ENCODE measurements at regions not wholly inside any gene's neighbourhood (a gene's known extent, or its start where the extent isn't known, plus 50 kb on each side); places are given as distances from the start of the nearest gene placed in this dataset.

DNA sequence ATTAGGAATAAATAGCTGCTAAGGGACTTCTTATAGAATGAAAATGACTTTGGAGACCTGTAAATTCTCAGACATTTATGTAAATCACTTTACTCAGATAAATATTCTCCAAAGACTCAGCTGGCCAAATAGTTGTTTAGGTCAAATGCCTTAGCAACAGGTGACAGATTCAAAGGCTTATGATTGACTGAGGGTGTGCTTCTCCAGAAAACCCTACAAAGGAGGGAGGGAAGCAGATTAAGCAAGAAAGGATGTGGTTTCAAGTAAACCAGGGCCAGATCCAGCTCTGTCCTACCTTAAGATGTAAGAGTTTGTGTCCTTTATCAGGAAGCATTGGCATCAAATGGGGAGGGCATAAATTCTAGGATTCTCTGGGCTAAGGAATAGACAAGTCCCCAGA lies 433.0 kb downstream of the TLE1 start:
- no peak for DNase-seq (ENCODE audit: low read depth)

DNA sequence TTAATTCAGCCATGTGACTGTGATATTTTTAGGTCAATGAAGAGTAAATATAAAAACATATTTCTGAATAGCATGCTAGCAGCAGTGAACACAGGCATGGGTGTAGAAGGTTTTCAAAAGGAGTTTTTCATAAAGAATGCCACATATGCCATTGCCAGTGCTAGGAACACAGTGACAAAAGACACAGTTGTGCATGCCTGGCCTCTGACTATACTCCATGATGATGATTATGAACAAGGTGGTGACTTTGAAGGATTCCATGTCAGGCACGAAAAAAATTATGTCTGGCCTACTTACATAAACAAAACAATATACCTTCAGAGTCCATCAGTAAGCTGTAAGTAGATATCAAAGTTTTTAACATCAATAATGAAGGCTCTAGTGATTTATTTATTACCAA lies 438.7 kb downstream of the TLE1 start:
- DNase-seq (ENCODE audit: low read depth) = no peak

DNA sequence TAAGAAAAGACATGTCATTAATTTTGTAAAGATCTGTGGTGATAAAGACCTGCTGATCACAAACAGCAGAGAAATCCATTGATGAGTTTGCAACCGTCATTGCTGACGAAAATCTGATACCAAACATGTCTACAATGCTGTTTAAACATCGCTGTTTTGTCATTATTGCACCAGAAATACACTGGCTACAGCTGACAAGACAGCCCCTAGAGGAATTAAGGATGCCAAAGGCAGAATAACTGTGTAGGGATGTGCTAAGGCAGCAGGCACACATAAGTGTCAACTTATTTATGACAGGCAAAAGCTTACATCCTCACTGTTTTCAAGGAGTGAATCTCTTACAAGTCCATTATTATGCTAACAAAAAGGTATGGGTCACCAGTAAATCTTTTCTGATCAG lies 439.3 kb downstream of the TLE1 start:
- DNase-seq (ENCODE audit: low read depth) = no peak

GRCh38 chr9:81245254-81245956 lies 443.9 kb downstream of the TLE1 start:
- DNase-seq (ENCODE audit: low read depth) = no peak

DNA sequence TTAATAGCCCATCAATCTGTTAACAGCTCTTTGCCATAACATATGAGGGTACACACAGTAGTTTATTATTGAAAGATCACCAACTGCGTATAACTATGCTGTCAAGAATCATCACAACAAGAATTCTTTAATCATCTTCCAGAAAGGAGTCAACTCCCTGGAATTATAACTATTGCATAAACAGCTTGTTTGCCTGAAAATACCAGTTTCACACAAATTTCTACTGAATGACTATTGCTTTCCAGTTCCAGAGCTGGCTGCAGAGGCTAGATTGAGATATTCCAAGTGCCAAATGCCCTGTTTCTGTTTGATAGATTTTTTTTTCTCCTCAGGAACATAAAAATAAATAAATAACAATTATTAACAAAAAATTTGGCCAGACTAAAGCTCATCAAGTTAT lies 444.7 kb downstream of the TLE1 start:
- no peak for DNase-seq (ENCODE audit: low read depth)

DNA sequence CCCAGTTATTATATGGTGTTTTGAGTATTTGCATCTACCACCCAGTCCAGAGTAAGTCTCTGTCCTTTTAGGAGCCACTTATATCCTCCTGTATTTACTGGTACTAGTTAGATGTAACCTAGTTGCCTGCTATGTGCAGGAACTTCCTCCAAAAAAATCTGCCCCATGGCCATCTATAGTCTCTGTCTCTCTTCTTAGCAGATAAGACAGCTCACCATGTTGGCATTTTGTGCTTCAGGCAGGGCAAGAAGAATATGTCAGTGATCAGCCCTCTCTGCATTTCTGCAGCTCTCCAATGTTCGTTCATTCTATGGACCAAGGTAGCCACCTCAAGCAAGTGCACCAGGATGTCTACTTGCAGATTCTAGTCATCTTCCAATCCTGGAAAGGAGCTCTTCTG lies 446.5 kb downstream of the TLE1 start:
- DNase-seq (ENCODE audit: low read depth) = no peak

GRCh38 chr9:81239388-81239787 lies 450.0 kb downstream of the TLE1 start:
- no peak for DNase-seq (ENCODE audit: low read depth)

GRCh38 chr9:81237565-81238231 lies 451.6 kb downstream of the TLE1 start:
- no peak for DNase-seq (ENCODE audit: low read depth)

GRCh38 chr9:81234924-81235610 lies 454.3 kb downstream of the TLE1 start:
- no peak for DNase-seq (ENCODE audit: low read depth)

- DNase-seq (ENCODE audit: low read depth) = no peak
Measured at GRCh38 chr9:81231011-81231410, 458.3 kb downstream of the TLE1 start.

DNA sequence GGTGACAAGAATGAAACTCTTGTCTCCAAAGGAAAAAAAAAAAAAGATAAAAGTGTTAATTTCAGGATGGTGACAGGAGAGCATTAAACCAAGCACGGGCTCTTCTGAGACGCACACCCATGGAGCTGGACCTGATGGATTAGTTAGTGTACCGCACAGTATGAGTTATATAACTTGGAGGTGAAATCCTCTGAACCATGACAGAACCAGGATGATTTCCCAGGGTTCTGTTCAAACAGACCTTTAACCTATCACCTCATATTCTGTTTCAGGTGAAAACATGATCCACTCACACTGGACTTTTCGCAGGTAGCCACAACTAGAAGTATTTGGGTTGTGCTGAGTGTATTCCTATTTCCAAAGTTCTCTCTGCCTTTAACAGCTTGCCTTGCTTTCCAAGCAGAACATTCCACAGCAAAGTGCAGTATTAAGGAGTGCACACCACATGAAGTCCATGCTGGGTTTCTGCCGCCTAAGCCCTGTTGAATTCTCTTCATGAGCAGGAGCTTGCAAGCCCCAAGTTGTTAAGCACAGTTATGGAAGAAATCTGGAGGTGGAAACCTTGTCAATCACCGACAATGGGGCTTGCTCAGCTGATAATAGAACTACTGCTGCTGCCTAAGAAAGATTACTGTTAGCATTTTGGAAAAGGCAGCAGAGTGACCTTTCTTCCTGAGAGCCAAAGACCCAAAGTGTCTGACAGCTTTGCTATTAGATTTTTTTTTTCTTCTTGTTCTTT lies 461.7 kb downstream of the TLE1 start:
- no peak for DNase-seq (ENCODE audit: low read depth)

DNA sequence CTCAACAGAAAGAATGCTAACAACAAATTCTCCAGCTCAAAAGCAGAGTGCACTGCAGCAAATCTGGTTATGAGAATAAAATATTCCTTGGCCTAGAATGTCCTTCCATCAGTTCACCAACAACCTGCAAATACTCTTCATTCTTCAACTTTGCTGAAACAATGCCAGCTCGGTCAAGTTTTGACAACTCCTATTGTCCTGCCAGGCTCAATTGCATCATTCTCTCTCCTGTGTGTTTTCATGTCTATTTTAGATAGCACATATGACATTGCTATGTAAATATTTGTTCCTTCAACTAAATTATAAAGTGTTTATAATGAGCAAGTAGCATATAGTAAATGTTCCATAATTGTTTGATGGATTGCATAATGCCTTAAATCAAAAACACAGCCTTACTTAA lies 463.8 kb downstream of the TLE1 start:
- DNase-seq (ENCODE audit: low read depth) = no peak

GRCh38 chr9:81224166-81225081 lies 464.9 kb downstream of the TLE1 start:
- no peak for DNase-seq (ENCODE audit: low read depth)

- DNase-seq (ENCODE audit: low read depth) = no peak
Measured at GRCh38 chr9:81214975-81215374, 474.4 kb downstream of the TLE1 start.

DNA sequence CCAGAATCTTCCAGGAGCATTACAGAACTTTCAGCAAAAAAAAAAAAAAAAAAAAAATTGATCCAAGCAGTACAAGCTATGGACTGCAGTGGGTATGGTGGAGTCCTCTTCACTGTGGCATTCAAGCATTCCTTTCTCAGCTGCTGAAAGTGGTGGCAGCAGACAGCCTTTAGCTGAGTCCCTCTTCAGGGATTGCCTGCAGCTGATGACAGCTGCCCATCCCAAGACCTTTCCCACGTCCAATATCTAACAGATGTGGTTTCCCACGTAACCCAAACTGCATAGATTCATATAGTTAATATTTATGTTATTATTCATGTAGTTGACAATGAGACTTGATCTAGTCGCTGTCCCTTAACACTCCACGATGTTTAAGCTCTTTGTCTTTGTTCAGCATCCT lies 475.9 kb downstream of the TLE1 start:
- no peak for DNase-seq (ENCODE audit: low read depth)

DNA sequence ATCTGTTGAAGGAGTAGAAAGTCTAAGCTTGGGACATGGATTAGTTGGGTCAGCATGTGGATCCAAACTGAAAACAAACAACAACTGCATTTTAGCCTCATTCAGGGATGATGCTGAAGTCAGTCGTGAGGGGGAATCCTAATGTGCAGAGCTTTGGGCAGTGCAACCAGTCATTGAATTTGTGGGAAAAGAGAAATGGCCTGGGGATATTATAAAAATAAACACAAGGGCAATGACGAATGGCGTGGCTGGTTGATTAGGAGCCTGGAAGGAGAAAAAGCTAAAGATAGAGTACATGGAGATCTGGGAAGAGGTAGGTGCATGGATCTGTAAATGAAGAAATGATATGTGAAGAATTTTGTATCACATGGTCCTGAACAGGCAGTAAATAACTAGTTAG lies 477.6 kb downstream of the TLE1 start:
- no peak for DNase-seq (ENCODE audit: low read depth)

- no peak for DNase-seq (ENCODE audit: low read depth)
Measured at GRCh38 chr9:81207651-81208050, 481.7 kb downstream of the TLE1 start.

- no peak for DNase-seq (ENCODE audit: low read depth)
Measured at GRCh38 chr9:81202292-81202691, 487.1 kb downstream of the TLE1 start.

DNA sequence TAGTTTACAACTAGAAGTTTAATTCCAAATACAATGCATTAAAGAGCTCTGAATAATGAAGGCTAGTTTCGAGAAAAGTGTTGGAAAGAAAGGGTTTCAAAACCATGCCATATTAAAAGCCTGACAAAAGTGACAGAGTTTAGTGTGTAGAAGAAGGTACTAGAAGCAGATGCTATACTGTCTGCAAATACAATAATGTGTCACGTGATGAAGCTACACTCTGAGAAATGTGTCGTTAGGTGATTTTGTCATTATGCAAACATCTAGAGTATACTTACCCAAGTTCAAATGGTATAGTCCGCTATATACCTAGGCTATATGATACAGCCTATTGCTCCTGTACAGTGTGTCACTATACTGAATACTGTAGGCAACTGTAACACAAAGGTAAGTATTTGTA lies 494.1 kb downstream of the TLE1 start:
- no peak for DNase-seq (ENCODE audit: low read depth)

DNA sequence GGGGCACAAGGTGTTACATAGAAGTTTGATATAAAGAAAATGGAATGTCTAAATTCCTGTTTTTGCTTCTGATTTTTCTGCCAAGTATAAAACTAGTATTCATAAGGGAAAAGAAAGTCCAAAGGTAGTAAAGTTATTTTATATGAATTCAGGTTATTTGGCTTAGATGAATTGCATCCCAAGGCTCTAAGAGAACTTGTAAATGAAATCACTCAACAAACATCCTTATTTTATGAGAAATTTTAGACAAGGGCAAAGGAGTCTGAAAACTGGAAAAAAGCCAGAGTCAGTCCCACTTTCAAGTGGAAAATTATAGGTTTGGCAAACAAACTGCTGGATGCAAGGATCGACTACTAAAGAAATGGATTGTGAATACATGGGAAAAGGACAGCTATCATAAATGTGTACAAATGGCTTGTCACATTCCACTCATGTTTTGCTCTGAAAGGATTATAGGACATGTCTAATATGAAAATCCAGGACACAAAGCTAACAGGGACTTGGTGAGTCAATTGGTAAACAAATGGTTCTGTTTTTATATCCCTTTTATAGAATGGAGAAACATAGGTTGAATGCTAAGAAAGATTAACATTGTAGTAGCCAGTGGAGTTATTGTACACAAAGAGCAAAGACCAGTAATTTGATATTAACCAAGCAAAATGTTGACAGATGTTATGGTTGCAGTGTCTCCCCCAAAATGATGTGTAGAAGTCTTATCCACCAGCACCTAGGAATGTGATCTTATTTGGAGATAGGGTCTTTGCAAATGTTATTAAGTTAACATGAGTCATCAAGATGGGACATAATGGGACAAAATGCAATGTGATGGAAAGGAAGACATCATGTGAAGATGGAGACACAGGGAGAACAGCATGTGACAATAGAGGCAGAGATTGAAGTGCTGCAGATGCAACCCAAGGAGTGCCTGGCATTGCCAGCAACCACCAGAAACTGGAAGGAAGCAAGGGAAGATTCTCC lies 495.7 kb downstream of the TLE1 start:
- DNase-seq (ENCODE audit: low read depth) = no peak

Data from stimulated activated CD8-positive, alpha-beta memory T cell treated with anti-CD3 and anti-CD28 coated beads, Interleukin-12 subunit alpha, Interleukin-12 subunit beta, amount 100 ng/mL, for 4 hours (primary cell).